Thoracic aorta (tissue), 2 donors: ENCODE measurements at regions not wholly inside any gene's neighbourhood (a gene's known extent, or its start where the extent isn't known, plus 50 kb on each side); places are given as distances from the start of the nearest gene placed in this dataset.

Source experiments
- ATAC-seq: fragments of 150-250 bp; one replicate; pipeline ENCODE4 v1.8.0; 2017; ENCODE audit warnings: low read depth; ENCODE audit not compliant: insufficient number of reproducible peaks, low FRiP score
- DNase-seq: peaks from one replicate; pipeline ENCODE4 v3.0.0-alpha.2; 2020; ENCODE audit warnings: low spot score
- H3K27ac ChIP-seq, 2 donors: fragments of 200-600 bp; sonication (generic); 1 replicate in 1 of 2; 2 replicates in 1 of 2; pipeline ENCODE4 v1.5.1; 2016; ENCODE audit warnings: mild to moderate bottlenecking in 2 of 2, moderate library complexity in 2 of 2
- H3K27me3 ChIP-seq: fragments of 200-600 bp; sonication (generic); replicated peaks from 2 replicates; pipeline ENCODE4 v1.6.0; 2016; ENCODE audit warnings: mild to moderate bottlenecking; ENCODE audit not compliant: insufficient read depth
- H3K36me3 ChIP-seq: fragments of 200-600 bp; sonication (generic); one replicate; pipeline ENCODE4 v1.5.1; 2016
- H3K4me1 ChIP-seq, 2 donors: fragments of 200-600 bp; sonication (generic); 1 replicate in 1 of 2; 2 replicates in 1 of 2; pipeline versions ENCODE4 v1.5.1 to v1.6.0; 2016; ENCODE audit warnings: low read depth in 2 of 2, mild to moderate bottlenecking in 1 of 2; ENCODE audit not compliant: control insufficient read depth in 1 of 2
- H3K4me3 ChIP-seq: fragments of 200-600 bp; sonication (generic); 2 replicates; pipeline ENCODE4 v1.5.1; 2016; ENCODE audit warnings: mild to moderate bottlenecking
- H3K9me3 ChIP-seq: fragments of 200-600 bp; sonication (generic); 2 replicates; pipeline ENCODE4 v1.5.1; 2016
- CTCF ChIP-seq: fragments of 200-600 bp; sonication (generic); IDR thresholded peaks from one replicate; pipeline ENCODE4 v1.5.1; 2019; ENCODE audit warnings: antibody characterized with exemption

DNA sequence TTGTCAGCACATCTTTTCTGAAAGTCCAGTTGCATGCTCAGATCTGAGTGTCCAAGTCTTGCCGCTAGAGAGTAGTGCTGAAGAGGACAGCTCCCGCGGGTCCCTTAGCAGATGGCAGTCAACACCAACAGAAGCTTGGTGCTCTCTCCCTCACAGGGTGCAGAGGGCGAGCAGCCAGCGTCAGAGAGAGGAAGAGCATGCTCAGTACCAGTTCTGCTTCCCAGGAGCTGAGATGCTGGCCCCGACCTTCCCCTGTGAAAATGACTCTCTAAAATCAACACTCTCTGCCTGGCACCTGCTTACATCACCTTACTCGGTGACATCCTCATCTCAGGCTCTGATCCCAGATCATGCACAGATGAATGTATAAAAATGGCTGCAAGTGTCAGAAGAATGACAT lies 86.0 kb upstream of the TWIST2 start:
- Histone ChIP-seq H3K27me3 (no peaks in the 10 kb centered on the region), H3K4me3 (no peak overlapping the region), H3K36me3 (no peaks in the 10 kb centered on the region), H3K4me1 (no peaks in the 10 kb centered on the region), H3K27ac (no peak overlapping the region), H3K9me3 (no peaks in the 10 kb centered on the region)
- no peak for TF ChIP-seq CTCF
- ATAC-seq (no peak), DNase-seq (no peak)

- Histone ChIP-seq H3K27ac (no peak overlapping the region), H3K9me3 (no peaks in the 10 kb centered on the region), H3K36me3 (no peaks in the 10 kb centered on the region), H3K4me3 (no peak overlapping the region), H3K27me3 (no peaks in the 10 kb centered on the region), H3K4me1 (no peaks in the 10 kb centered on the region)
- no peak for DNase-seq
- no peak for TF ChIP-seq CTCF
- ATAC-seq, result no peak
Measured at GRCh38 chr2:238763471-238763995, 84.4 kb upstream of the TWIST2 start.

- H3K27me3 ChIP-seq, result no peaks in the 10 kb centered on the region
- ATAC-seq, result no peak
- no peak overlapping the region for H3K4me3 ChIP-seq
- no peak overlapping the region for H3K27ac ChIP-seq
- no peaks in the 10 kb centered on the region for H3K9me3 ChIP-seq
- no peaks in the 10 kb centered on the region for H3K36me3 ChIP-seq
- no peak for TF ChIP-seq CTCF
- no peak for DNase-seq
- H3K4me1 ChIP-seq, result no peaks in the 10 kb centered on the region
Measured at GRCh38 chr2:238765590-238765989, 82.3 kb upstream of the TWIST2 start.

DNA sequence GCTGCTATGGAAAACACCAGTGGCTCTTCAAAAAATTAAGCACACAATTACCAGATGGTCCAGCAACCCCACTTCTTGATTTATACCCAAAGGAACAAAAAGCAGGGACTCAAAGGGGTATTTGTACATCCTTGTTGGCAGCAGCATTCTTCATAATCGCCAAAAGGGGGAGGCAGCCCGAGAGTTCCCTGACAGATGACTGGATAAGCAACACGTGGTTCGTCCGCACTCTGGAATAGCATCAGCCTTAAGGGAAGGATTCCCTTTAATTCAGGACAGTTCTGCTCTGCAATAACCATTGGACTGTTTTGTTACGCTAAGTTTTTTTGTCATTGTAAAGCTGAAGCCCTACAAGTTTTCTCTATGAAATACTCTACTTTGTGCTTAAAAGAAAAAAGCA lies 76.7 kb upstream of the TWIST2 start:
- Histone ChIP-seq H3K27me3 (no peaks in the 10 kb centered on the region), H3K9me3 (no peaks in the 10 kb centered on the region), H3K4me3 (no peak overlapping the region), H3K4me1 (no peaks in the 10 kb centered on the region), H3K36me3 (no peaks in the 10 kb centered on the region), H3K27ac (no peak overlapping the region)
- TF ChIP-seq CTCF, result no peak
- DNase-seq (no peak), ATAC-seq (no peak)

DNA sequence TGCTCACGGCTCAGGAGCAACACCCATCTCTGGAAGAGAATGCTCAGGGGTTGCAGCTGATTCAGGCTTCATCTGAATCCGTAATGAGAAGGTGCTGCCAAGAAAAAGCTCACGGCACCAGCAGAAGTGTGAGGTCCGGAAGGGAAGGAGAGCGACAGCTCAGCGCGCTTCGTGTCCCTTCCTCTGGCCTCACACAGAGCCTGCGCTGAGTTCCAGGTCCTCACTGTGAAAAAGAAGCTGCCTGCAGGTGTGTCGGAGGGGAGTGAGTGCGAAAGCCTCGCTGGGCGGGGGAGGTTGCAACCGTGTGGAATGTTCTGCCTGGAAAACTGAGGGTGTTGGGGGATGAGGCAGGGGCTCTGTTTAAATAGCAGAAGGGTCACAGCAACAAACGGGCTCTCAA lies 76.2 kb upstream of the TWIST2 start:
- Histone ChIP-seq H3K9me3 (no peaks in the 10 kb centered on the region), H3K4me1 (no peaks in the 10 kb centered on the region), H3K27ac (no peak overlapping the region), H3K36me3 (no peaks in the 10 kb centered on the region), H3K27me3 (no peaks in the 10 kb centered on the region), H3K4me3 (no peak overlapping the region)
- no peak for DNase-seq
- no peak for ATAC-seq
- no peak for TF ChIP-seq CTCF
